HCT116 (cell line): ENCODE measurements at regions not wholly inside any gene's neighbourhood (a gene's known extent, or its start where the extent isn't known, plus 50 kb on each side); places are given as distances from the start of the nearest gene placed in this dataset.

Source experiments
- ATAC-seq: fragments of 200-7000 bp; cut with Tn5 transposase; 2 replicates; pipeline ENCODE4 v1.9.1; 2020; ENCODE audit warnings: mild to moderate bottlenecking, moderate library complexity
- BruUV-seq: library from RNA; stranded (reverse); fragments of 400-500 nt; replicated peaks from 2 replicates; lab custom pipeline; 2021; lab: Mats Ljungman, UMichigan
- CTCF ChIA-PET: fragments of 300-600 bp; sonication (Branson Sonifier 250); formaldehyde crosslinking; loops from one replicate; lab custom pipeline; 2021; ENCODE audit warnings: antibody characterized with exemption; lab: Charles Lee
- POLR2A ChIA-PET: fragments of 300-600, 350-600 bp; sonication (Branson Sonifier 250); formaldehyde crosslinking; loops from one replicate; lab custom pipeline; 2021; ENCODE audit warnings: antibody characterized with exemption; lab: Charles Lee
- RAD21 ChIA-PET, 2 experiments: fragments of 300-600 bp; sonication (Branson Sonifier 250); formaldehyde crosslinking; loops; one replicate each; lab custom pipeline; 2023; ENCODE audit warnings: low total read pairs in 2 of 2; ENCODE audit not compliant: uncharacterized antibody in 2 of 2, unreplicated experiment in 2 of 2, low non-redundant PET in 1 of 2; lab: Charles Lee
- DNase-seq: peaks from one replicate; pipeline ENCODE4 v3.0.0-alpha.2; 2010; ENCODE audit warnings: low read depth, low spot score
- H2AFZ ChIP-seq: fragments of 200-600 bp; shearing (Covaris generic), sonication (generic); 2 replicates; pipeline ENCODE4 v1.6.1; 2017; ENCODE audit warnings: low read depth, mixed run types, mixed read lengths, antibody characterized with exemption, low read length; ENCODE audit not compliant: poor library complexity, severe bottlenecking
- H3K27ac ChIP-seq: 2 replicates; pipeline ENCODE4 v1.5.1; 2012; ENCODE audit warnings: low read depth, low read length
- H3K27me3 ChIP-seq: fragments of 200-600 bp; sonication (generic); 2 replicates; pipeline ENCODE4 v1.6.1; 2016; ENCODE audit warnings: mixed run types, low read length, mixed read lengths; ENCODE audit not compliant: insufficient read depth
- H3K36me3 ChIP-seq, 2 experiments: fragments of 200-500 bp in 1 of 2; fragments of 200-600 bp in 1 of 2; sonication (Bioruptor generic) in 1 of 2; sonication (generic) in 1 of 2; 2 replicates each; pipeline versions ENCODE4 v1.5.1 to v1.6.1; 2014 to 2016; ENCODE audit warnings: low read length in 2 of 2, inconsistent platforms in 1 of 2, mixed read lengths in 1 of 2, mixed run types in 1 of 2; ENCODE audit not compliant: insufficient read depth in 2 of 2, control insufficient read depth in 1 of 2
- H3K4me1 ChIP-seq, 2 experiments: fragments of 200-600 bp in 1 of 2; sonication (generic) in 1 of 2; 2 replicates each; pipeline versions ENCODE4 v1.5.1 to v1.6.1; 2012 to 2017; ENCODE audit warnings: low read length in 2 of 2, inconsistent platforms in 1 of 2, mild to moderate bottlenecking in 1 of 2, mixed read lengths in 1 of 2, mixed run types in 1 of 2, moderate library complexity in 1 of 2; ENCODE audit not compliant: insufficient read depth in 2 of 2, control insufficient read depth in 1 of 2
- H3K4me2 ChIP-seq: fragments of 200-600 bp; sonication (generic); 2 replicates; pipeline ENCODE4 v1.6.1; 2017; ENCODE audit warnings: mixed run types, low read length, mixed read lengths
- H3K4me3 ChIP-seq, 2 experiments: fragments of 200-600 bp in 1 of 2; sonication (generic) in 1 of 2; replicated peaks in 1 of 2; 2 replicates each; pipeline ENCODE4 v1.5.1; 2011 to 2016; ENCODE audit warnings: low read length in 2 of 2, control low read depth in 1 of 2, low read depth in 1 of 2, mild to moderate bottlenecking in 1 of 2, mixed read lengths in 1 of 2, mixed run types in 1 of 2
- H3K79me2 ChIP-seq: fragments of 200-600 bp; sonication (generic); 2 replicates; pipeline ENCODE4 v1.6.1; 2017; ENCODE audit warnings: mild to moderate bottlenecking, mixed run types, low read length, moderate library complexity, mixed read lengths; ENCODE audit not compliant: insufficient read depth
- H3K9ac ChIP-seq: fragments of 200-600 bp; sonication (generic); 2 replicates; pipeline ENCODE4 v1.6.1; 2016; ENCODE audit warnings: low read length, mixed read lengths
- H3K9me2 ChIP-seq: fragments of 200-600 bp; sonication (generic), shearing (Covaris generic); 2 replicates; pipeline ENCODE4 v1.6.1; 2017; ENCODE audit warnings: mixed run types, mild to moderate bottlenecking, moderate library complexity; ENCODE audit not compliant: insufficient read depth
- H3K9me3 ChIP-seq, 2 experiments: fragments of 200-500 bp in 1 of 2; fragments of 200-600 bp in 1 of 2; sonication (Bioruptor generic) in 1 of 2; sonication (generic) in 1 of 2; 2 replicates each; pipeline ENCODE4 v1.6.1; 2014 to 2017; ENCODE audit warnings: low read length in 2 of 2, mixed read lengths in 2 of 2, inconsistent platforms in 1 of 2, low read depth in 1 of 2, mild to moderate bottlenecking in 1 of 2, mixed run types in 1 of 2, moderate library complexity in 1 of 2; ENCODE audit not compliant: control insufficient read depth in 1 of 2, insufficient read depth in 1 of 2
- H4K20me1 ChIP-seq: fragments of 200-600 bp; sonication (generic), shearing (Covaris generic); 2 replicates; pipeline ENCODE4 v1.6.1; 2017; ENCODE audit warnings: mixed run types, mild to moderate bottlenecking, moderate library complexity; ENCODE audit not compliant: insufficient read depth
- CBX3 ChIP-seq: IDR thresholded peaks from 2 replicates; pipeline ENCODE4 v1.6.1; 2012; ENCODE audit warnings: low read depth
- CEBPB ChIP-seq: IDR thresholded peaks from 2 replicates; pipeline ENCODE4 v1.6.1; 2012; ENCODE audit warnings: low read depth
- EGR1 ChIP-seq: IDR thresholded peaks from 2 replicates; pipeline ENCODE4 v1.6.1; 2012; ENCODE audit warnings: low read depth
- ELF1 ChIP-seq: IDR thresholded peaks from 2 replicates; pipeline ENCODE4 v1.6.1; 2012; ENCODE audit warnings: low read depth, borderline replicate concordance
- EZH2 ChIP-seq: fragments of 200-600 bp; sonication (generic); IDR thresholded peaks from 2 replicates; pipeline ENCODE4 v1.6.1; 2017; ENCODE audit warnings: antibody characterized with exemption, mixed run types
- JUND ChIP-seq: IDR thresholded peaks from 2 replicates; pipeline ENCODE4 v1.6.1; 2012
- POLR2A ChIP-seq: IDR thresholded peaks from 2 replicates; pipeline ENCODE4 v1.7.0; 2011; ENCODE audit warnings: borderline replicate concordance; ENCODE audit not compliant: insufficient read depth, insufficient read length; ENCODE audit errors: extremely low read depth
- POLR2AphosphoS5 ChIP-seq: IDR thresholded peaks from 2 replicates; pipeline ENCODE4 v1.6.1; 2011; ENCODE audit warnings: mild to moderate bottlenecking, low read depth, low read length, moderate library complexity
- RAD21 ChIP-seq: IDR thresholded peaks from 2 replicates; pipeline ENCODE4 v1.6.1; 2012; ENCODE audit warnings: low read depth, mild to moderate bottlenecking
- SIN3A ChIP-seq: IDR thresholded peaks from 2 replicates; pipeline ENCODE4 v1.6.1; 2012; ENCODE audit warnings: low read depth
- SP1 ChIP-seq: IDR thresholded peaks from 2 replicates; pipeline ENCODE4 v1.6.1; 2012; ENCODE audit warnings: low read depth
- YY1 ChIP-seq: IDR thresholded peaks from 2 replicates; pipeline ENCODE4 v1.6.1; 2011; ENCODE audit warnings: low read length, low read depth, moderate library complexity, mild to moderate bottlenecking; ENCODE audit not compliant: insufficient replicate concordance; ENCODE audit errors: extremely low read depth
- ZBTB33 ChIP-seq: IDR thresholded peaks from 2 replicates; pipeline ENCODE4 v1.6.1; 2011; ENCODE audit warnings: mild to moderate bottlenecking, low read length, moderate library complexity; ENCODE audit not compliant: insufficient replicate concordance; ENCODE audit errors: extremely low read depth
- ZFX ChIP-seq: fragments of 450-650 bp; IDR thresholded peaks from 2 replicates; pipeline ENCODE4 v1.6.1; 2017
- intact Hi-C: fragments of 100-400 bp; cut with micrococcal nuclease; formaldehyde crosslinking; loops from 2 replicates; pipeline ENCODE4 v1.10.0; 2022
- TF ChIP-seq, protein P1 (sequence below): IDR thresholded peaks from 2 replicates; pipeline ENCODE4 v1.6.1; 2012; ENCODE audit warnings: low read depth

DNA sequence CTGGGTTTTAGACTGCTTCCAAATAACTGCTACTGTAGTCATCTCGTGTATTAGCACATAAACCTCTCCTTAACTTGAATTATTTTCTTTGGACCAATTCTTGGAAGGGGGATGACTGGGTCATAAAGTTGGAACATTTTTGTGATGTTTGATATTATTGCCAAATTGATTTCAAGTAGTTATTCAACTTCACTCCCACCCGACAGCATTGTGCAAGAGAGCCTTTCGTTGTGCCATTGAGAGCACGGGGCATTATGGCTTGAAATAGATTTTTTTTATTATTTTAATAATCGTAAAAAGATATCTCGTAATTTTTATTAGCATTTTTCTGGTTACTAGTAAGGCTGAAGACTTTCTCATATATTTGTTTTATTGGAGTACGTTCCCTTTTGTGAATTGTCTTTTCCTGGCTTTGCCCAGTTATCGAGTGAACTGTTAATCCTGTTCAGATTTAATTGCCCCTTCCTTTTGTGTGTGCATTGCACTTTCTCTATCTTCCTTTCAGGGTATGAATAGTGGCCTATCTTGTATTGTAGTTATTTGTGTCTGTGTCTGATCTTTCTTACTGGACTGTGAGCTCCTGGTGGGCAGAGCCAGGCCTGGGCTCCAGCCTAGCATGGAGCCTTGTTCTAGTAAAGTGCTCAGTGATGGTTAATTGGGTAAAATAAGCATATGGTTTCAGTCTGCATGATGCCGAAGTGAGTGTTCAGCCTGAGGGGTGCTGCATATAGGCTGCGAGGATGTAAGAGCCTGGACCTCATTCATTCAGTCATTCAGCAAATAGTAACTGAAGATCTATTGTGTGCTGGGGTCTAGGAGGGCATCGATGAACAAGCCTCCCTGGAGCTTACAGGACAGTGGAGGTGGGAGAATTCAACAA is 93.5 kb upstream of the SHB start:
- Histone ChIP-seq H3K4me1 (0 out of 4 replicates have a peak, but pooled peaks cover 0 to 2% of the 10 kb centered on the region in 2 experiments), H3K9me2 (no peaks in the 10 kb centered on the region), H3K79me2 (no peaks in the 10 kb centered on the region), H3K27ac (no peak overlapping the region), H3K9me3 (no peaks in the 10 kb centered on the region), H4K20me1 (no peaks in the 10 kb centered on the region), H3K4me3 (no peak overlapping the region), H3K4me2 (no peak overlapping the region), H3K36me3 (no peaks in the 10 kb centered on the region), H3K9ac (no peak overlapping the region), H3K27me3 (no peaks in the 10 kb centered on the region), H2AFZ (no peak overlapping the region)
- RAD21 ChIA-PET = no interaction called here
- intact Hi-C loops = loop anchor here (5.0 kb wide), 2 partner anchors 75 to 200 kb away; no protein-coding TSS in a partner anchor
- ATAC-seq (no peak), DNase-seq (no peak)
- TF ChIP-seq CEBPB = no peak
- TF ChIP-seq SP1 = no peak
- no peak for TF ChIP-seq EGR1
- no peak for TF ChIP-seq ZFX
- no peak for TF ChIP-seq POLR2AphosphoS5
- no peak for TF ChIP-seq CBX3
- TF ChIP-seq JUND = no peak
- no peak for TF ChIP-seq YY1
- TF ChIP-seq, protein P1, sequence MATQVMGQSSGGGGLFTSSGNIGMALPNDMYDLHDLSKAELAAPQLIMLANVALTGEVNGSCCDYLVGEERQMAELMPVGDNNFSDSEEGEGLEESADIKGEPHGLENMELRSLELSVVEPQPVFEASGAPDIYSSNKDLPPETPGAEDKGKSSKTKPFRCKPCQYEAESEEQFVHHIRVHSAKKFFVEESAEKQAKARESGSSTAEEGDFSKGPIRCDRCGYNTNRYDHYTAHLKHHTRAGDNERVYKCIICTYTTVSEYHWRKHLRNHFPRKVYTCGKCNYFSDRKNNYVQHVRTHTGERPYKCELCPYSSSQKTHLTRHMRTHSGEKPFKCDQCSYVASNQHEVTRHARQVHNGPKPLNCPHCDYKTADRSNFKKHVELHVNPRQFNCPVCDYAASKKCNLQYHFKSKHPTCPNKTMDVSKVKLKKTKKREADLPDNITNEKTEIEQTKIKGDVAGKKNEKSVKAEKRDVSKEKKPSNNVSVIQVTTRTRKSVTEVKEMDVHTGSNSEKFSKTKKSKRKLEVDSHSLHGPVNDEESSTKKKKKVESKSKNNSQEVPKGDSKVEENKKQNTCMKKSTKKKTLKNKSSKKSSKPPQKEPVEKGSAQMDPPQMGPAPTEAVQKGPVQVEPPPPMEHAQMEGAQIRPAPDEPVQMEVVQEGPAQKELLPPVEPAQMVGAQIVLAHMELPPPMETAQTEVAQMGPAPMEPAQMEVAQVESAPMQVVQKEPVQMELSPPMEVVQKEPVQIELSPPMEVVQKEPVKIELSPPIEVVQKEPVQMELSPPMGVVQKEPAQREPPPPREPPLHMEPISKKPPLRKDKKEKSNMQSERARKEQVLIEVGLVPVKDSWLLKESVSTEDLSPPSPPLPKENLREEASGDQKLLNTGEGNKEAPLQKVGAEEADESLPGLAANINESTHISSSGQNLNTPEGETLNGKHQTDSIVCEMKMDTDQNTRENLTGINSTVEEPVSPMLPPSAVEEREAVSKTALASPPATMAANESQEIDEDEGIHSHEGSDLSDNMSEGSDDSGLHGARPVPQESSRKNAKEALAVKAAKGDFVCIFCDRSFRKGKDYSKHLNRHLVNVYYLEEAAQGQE = no peak
- TF ChIP-seq EZH2 = no peak
- no peak for TF ChIP-seq RAD21
- TF ChIP-seq ELF1 = no peak
- no peak for TF ChIP-seq SIN3A
- no peak for TF ChIP-seq ZBTB33
- TF ChIP-seq POLR2A = no peak
- BruUV-seq = no TSS peak
- POLR2A ChIA-PET = no interaction called here
- CTCF ChIA-PET = interaction anchor here (1.6 kb wide), 1 partner anchor 258 kb away, joined by 3 read pairs; no protein-coding TSS in a partner anchor
